Kidney (tissue), 13 donors: ENCODE measurements at regions not wholly inside any gene's neighbourhood (a gene's known extent, or its start where the extent isn't known, plus 50 kb on each side); places are given as distances from the start of the nearest gene placed in this dataset.
"Not testable (repeated sequence)": the region's sequence is repeated elsewhere in the genome, so short reads cannot be mapped to it uniquely, and the experiment has no call there.

Experiments used
- DNase-seq, 5 donors: peaks; one replicate each; pipeline ENCODE4 v3.0.0-alpha.2; 2013 to 2020
- FAIRE-seq: peaks from 2 replicates; lab custom pipeline; 2012; peaks lifted over from hg19 to GRCh38; lab: Jason Lieb, UNC
- H3K27ac ChIP-seq, 2 donors: one replicate each; pipeline ENCODE4 v1.7.0; 2013; ENCODE audit warnings: low read depth in 2 of 2, low read length in 2 of 2, inconsistent platforms in 1 of 2
- H3K27me3 ChIP-seq: one replicate; pipeline ENCODE4 v1.7.1; 2013; ENCODE audit warnings: low read length, inconsistent platforms; ENCODE audit not compliant: control insufficient read depth, insufficient read depth
- H3K36me3 ChIP-seq, 3 donors: one replicate each; pipeline versions ENCODE4 v1.7.0 to v1.7.1; 2013; ENCODE audit warnings: low read length in 3 of 3, control low read depth in 1 of 3, inconsistent platforms in 1 of 3; ENCODE audit not compliant: insufficient read depth in 3 of 3, control insufficient read depth in 2 of 3
- H3K4me1 ChIP-seq, 3 donors: one replicate each; pipeline versions ENCODE4 v1.7.0 to v1.7.1; 2013; ENCODE audit warnings: low read length in 3 of 3, inconsistent platforms in 1 of 3, low read depth in 1 of 3; ENCODE audit not compliant: control insufficient read depth in 2 of 3, insufficient read depth in 2 of 3
- H3K4me3 ChIP-seq, 3 donors: one replicate each; pipeline versions ENCODE4 v1.7.0 to v1.8.1; 2013; ENCODE audit warnings: low read length in 3 of 3, control low read depth in 1 of 3, inconsistent platforms in 1 of 3
- H3K9ac ChIP-seq, 3 donors: one replicate each; pipeline versions ENCODE4 v1.7.0 to v1.7.1; 2013; ENCODE audit warnings: low read length in 3 of 3, control low read depth in 1 of 3, inconsistent platforms in 1 of 3
- H3K9me3 ChIP-seq, 3 donors: one replicate each; pipeline versions ENCODE4 v1.7.0 to v1.7.1; 2013; ENCODE audit warnings: low read length in 3 of 3, control low read depth in 1 of 3, inconsistent platforms in 1 of 3; ENCODE audit not compliant: control insufficient read depth in 2 of 3, insufficient read depth in 1 of 3
- CTCF ChIP-seq: IDR thresholded peaks from 3 replicates; pipeline ENCODE4 v1.5.1; 2012; ENCODE audit warnings: mild to moderate bottlenecking, moderate library complexity, borderline replicate concordance; ENCODE audit not compliant: insufficient read depth; ENCODE audit errors: extremely low read depth
- intact Hi-C: fragments of 100-400 bp; cut with DNase I; formaldehyde crosslinking; loops from one replicate; pipeline ENCODE4 v1.11.1; 2022
- donor health status: control.
- donor health status: control.
- donor health status: control.
- donor health status: control.
- donor health status: control.
- donor health status: DM: yes; HTN: yes; CAD: no.
- donor health status: Normal renal cell carcinoma (clear cell type).

GRCh38 chrX:125681058-125681457, 361.4 kb downstream of the TEX13C start:
- intact Hi-C loops, result no loop called here

GRCh38 chrX:125681507-125681906, 361.8 kb downstream of the TEX13C start:
- Histone ChIP-seq H3K4me1 (no peaks in the 10 kb centered on the region), H3K27ac (no peak overlapping the region), H3K36me3 (no peaks in the 10 kb centered on the region), H3K9me3 (no peaks in the 10 kb centered on the region), H3K4me3 (no peak overlapping the region), H3K9ac (no peak overlapping the region), H3K27me3 (no peaks in the 10 kb centered on the region)
- FAIRE-seq (no peak), DNase-seq (no peak)
- intact Hi-C loops, result no loop called here
- TF ChIP-seq CTCF, result no peak

More at GRCh38 chrX:125681058-125681457, 361.4 kb downstream of the TEX13C start:
- DNase-seq, result no peak
- no peaks in the 10 kb centered on the region for H3K9me3 ChIP-seq
- H3K27ac ChIP-seq, result no peak overlapping the region
- H3K4me3 ChIP-seq, result no peak overlapping the region
- H3K9ac ChIP-seq, result no peak overlapping the region
- no peaks in the 10 kb centered on the region for H3K27me3 ChIP-seq
- no peaks in the 10 kb centered on the region for H3K4me1 ChIP-seq
- H3K36me3 ChIP-seq, result no peaks in the 10 kb centered on the region
- FAIRE-seq, result no peak
- no peak for TF ChIP-seq CTCF

GRCh38 chrX:125690522-125690921, 370.9 kb downstream of the TEX13C start:
- intact Hi-C loops, H3K27ac ChIP-seq: not testable (repeated sequence)
- DNase-seq, result peak in 1 of 5 donors; percentile 60

GRCh38 chrX:125694171-125694570, 374.5 kb downstream of the TEX13C start:
- Histone ChIP-seq H3K4me3 (no peak overlapping the region), H3K9me3 (no peaks in the 10 kb centered on the region), H3K27me3 (no peaks in the 10 kb centered on the region), H3K27ac (no peak overlapping the region), H3K36me3 (no peaks in the 10 kb centered on the region), H3K4me1 (no peaks in the 10 kb centered on the region), H3K9ac (no peak overlapping the region)
- FAIRE-seq, result no peak
- TF ChIP-seq CTCF, result no peak
- intact Hi-C loops, result no loop called here
- no peak for DNase-seq

More at GRCh38 chrX:125690522-125690921, 370.9 kb downstream of the TEX13C start:
- not testable (repeated sequence) for H3K27me3 ChIP-seq, H3K9ac ChIP-seq, H3K36me3 ChIP-seq, H3K4me3 ChIP-seq, FAIRE-seq, H3K4me1 ChIP-seq, H3K9me3 ChIP-seq
